Right ventricle myocardium superior (tissue), 1 donor: ENCODE measurements at regions not wholly inside any gene's neighbourhood (a gene's known extent, or its start where the extent isn't known, plus 50 kb on each side); places are given as distances from the start of the nearest gene placed in this dataset.
A peak's percentile ranks its signal among the peaks of the same experiment; 100 is the strongest.

Experiments
- ATAC-seq: fragments of 200-7000 bp; cut with Tn5 transposase; one replicate; pipeline ENCODE4 v1.9.1; 2020; ENCODE audit warnings: mild to moderate bottlenecking; ENCODE audit not compliant: poor library complexity
- DNase-seq: peaks from one replicate; pipeline ENCODE4 v3.0.0-alpha.2; 2020
- intact Hi-C: fragments of 100-400 bp; cut with DNase I; formaldehyde crosslinking; loops from one replicate; pipeline ENCODE4 v1.11.2; 2022
- donor health status: DM: no; HTN: yes; CAD: no; lungs with severe emphysema.

GRCh38 chr2:12087671-12088380 is 341.4 kb downstream of the LPIN1 start:
- DNase-seq (no peak), ATAC-seq (no peak)
- intact Hi-C loops: no loop called here

GRCh38 chr2:12089001-12089400 is 342.6 kb downstream of the LPIN1 start:
- intact Hi-C loops: no loop called here
- DNase-seq (no peak), ATAC-seq (no peak)

- ATAC-seq (no peak), DNase-seq (no peak)
- intact Hi-C loops: no loop called here
Observed at GRCh38 chr2:12089496-12089895, 343.1 kb downstream of the LPIN1 start.

- intact Hi-C loops: no loop called here
- ATAC-seq: no peak
- no peak for DNase-seq
Observed at GRCh38 chr2:12090072-12090471, 343.6 kb downstream of the LPIN1 start.

GRCh38 chr2:12090590-12090989 is 344.2 kb downstream of the LPIN1 start:
- intact Hi-C loops: no loop called here
- DNase-seq (no peak), ATAC-seq (no peak)

- intact Hi-C loops: no loop called here
- ATAC-seq (no peak), DNase-seq (no peak)
Observed at GRCh38 chr2:12091201-12091806, 344.9 kb downstream of the LPIN1 start.

- intact Hi-C loops: no loop called here
- ATAC-seq (no peak), DNase-seq (no peak)
Observed at GRCh38 chr2:12094134-12094533, 347.7 kb downstream of the LPIN1 start.

- ATAC-seq (no peak), DNase-seq (no peak)
- intact Hi-C loops: no loop called here
Observed at GRCh38 chr2:12096051-12096787, 349.8 kb downstream of the LPIN1 start.

GRCh38 chr2:12096788-12097449 is 350.5 kb downstream of the LPIN1 start:
- intact Hi-C loops: no loop called here

GRCh38 chr2:12097859-12098258 is 351.4 kb downstream of the LPIN1 start:
- no peak for ATAC-seq
- no peak for DNase-seq
- intact Hi-C loops: no loop called here

More at GRCh38 chr2:12096788-12097449, 350.5 kb downstream of the LPIN1 start:
- DNase-seq (no peak), ATAC-seq (no peak)

GRCh38 chr2:12099374-12099773 is 352.9 kb downstream of the LPIN1 start:
- no peak for ATAC-seq
- intact Hi-C loops: no loop called here
- no peak for DNase-seq

GRCh38 chr2:12102679-12103078 is 356.2 kb downstream of the LPIN1 start:
- DNase-seq (no peak), ATAC-seq (no peak)
- intact Hi-C loops: no loop called here

GRCh38 chr2:12105180-12105579 is 358.7 kb downstream of the LPIN1 start:
- DNase-seq: no peak
- intact Hi-C loops: no loop called here
- no peak for ATAC-seq

- intact Hi-C loops: no loop called here
- peak; percentile 91 for ATAC-seq
- DNase-seq: peak; percentile 82
Observed at GRCh38 chr2:12106440-12107080, 360.1 kb downstream of the LPIN1 start.

GRCh38 chr2:12107321-12107720 is 360.9 kb downstream of the LPIN1 start:
- DNase-seq (no peak), ATAC-seq (no peak)
- intact Hi-C loops: no loop called here

- ATAC-seq (no peak), DNase-seq (no peak)
- intact Hi-C loops: no loop called here
Observed at GRCh38 chr2:12107939-12108338, 361.5 kb downstream of the LPIN1 start.

- DNase-seq: no peak
- intact Hi-C loops: no loop called here
- no peak for ATAC-seq
Observed at GRCh38 chr2:12109363-12110017, 363.1 kb downstream of the LPIN1 start.

- no peak for ATAC-seq
- no peak for DNase-seq
- intact Hi-C loops: no loop called here
Observed at GRCh38 chr2:12110074-12110473, 363.6 kb downstream of the LPIN1 start.

GRCh38 chr2:12110481-12110880 is 364.0 kb downstream of the LPIN1 start:
- ATAC-seq (no peak), DNase-seq (no peak)
- intact Hi-C loops: no loop called here
